Neutrophil (primary cell): ENCODE measurements at regions not wholly inside any gene's neighbourhood (a gene's known extent, or its start where the extent isn't known, plus 50 kb on each side); places are given as distances from the start of the nearest gene placed in this dataset.

Experiments used
- H3K27ac ChIP-seq: fragments of 200-600 bp; sonication (generic); 2 replicates; pipeline ENCODE4 v1.5.1; 2016; ENCODE audit warnings: mild to moderate bottlenecking, moderate library complexity
- H3K27me3 ChIP-seq: fragments of 200-600 bp; sonication (generic); 2 replicates; pipeline ENCODE4 v1.6.0; 2016; ENCODE audit warnings: mild to moderate bottlenecking
- H3K36me3 ChIP-seq: fragments of 200-600 bp; sonication (generic); 2 replicates; pipeline ENCODE4 v1.5.1; 2017
- H3K4me1 ChIP-seq, 2 experiments: fragments of 200-600 bp in 1 of 2; sonication (generic) in 1 of 2; 1 replicate in 1 of 2; 2 replicates in 1 of 2; pipeline versions ENCODE4 v1.5.1 to v1.6.1; 2013 to 2016; ENCODE audit warnings: low read depth in 1 of 2, low read length in 1 of 2, mild to moderate bottlenecking in 1 of 2, moderate library complexity in 1 of 2; ENCODE audit not compliant: control insufficient read depth in 1 of 2, insufficient read depth in 1 of 2
- H3K4me3 ChIP-seq, 2 experiments: fragments of 200-600 bp in 1 of 2; sonication (generic) in 1 of 2; 1 replicate in 1 of 2; 2 replicates in 1 of 2; pipeline ENCODE4 v1.5.1; 2013 to 2016; ENCODE audit warnings: low read depth in 1 of 2, low read length in 1 of 2, mild to moderate bottlenecking in 1 of 2, moderate library complexity in 1 of 2
- H3K9me3 ChIP-seq: fragments of 200-600 bp; sonication (generic); 2 replicates; pipeline ENCODE4 v1.5.1; 2016
- CTCF ChIP-seq: fragments of 200-600 bp; sonication (generic); IDR thresholded peaks from 2 replicates; pipeline ENCODE4 v1.5.1; 2016; ENCODE audit warnings: antibody characterized with exemption

GRCh38 chr3:22947851-22948250 lies 255.3 kb upstream of the UBE2E2 start:
- no peaks in the 10 kb centered on the region for H3K9me3 ChIP-seq
- H3K4me1 ChIP-seq = no peaks in the 10 kb centered on the region
- TF ChIP-seq CTCF = no peak
- H3K27me3 ChIP-seq = no peaks in the 10 kb centered on the region
- H3K27ac ChIP-seq = no peak overlapping the region
- H3K36me3 ChIP-seq = no peaks in the 10 kb centered on the region
- H3K4me3 ChIP-seq = no peak overlapping the region

GRCh38 chr3:22951910-22952309 lies 251.2 kb upstream of the UBE2E2 start:
- TF ChIP-seq CTCF = no peak
- Histone ChIP-seq H3K36me3 (no peaks in the 10 kb centered on the region), H3K4me3 (no peak overlapping the region), H3K27me3 (no peaks in the 10 kb centered on the region), H3K4me1 (no peaks in the 10 kb centered on the region), H3K27ac (no peak overlapping the region), H3K9me3 (no peaks in the 10 kb centered on the region)

- no peaks in the 10 kb centered on the region for H3K9me3 ChIP-seq
- no peak overlapping the region for H3K27ac ChIP-seq
- no peak for TF ChIP-seq CTCF
- no peak overlapping the region for H3K4me3 ChIP-seq
- no peaks in the 10 kb centered on the region for H3K4me1 ChIP-seq
- H3K27me3 ChIP-seq = no peaks in the 10 kb centered on the region
- H3K36me3 ChIP-seq = no peaks in the 10 kb centered on the region
Measured at GRCh38 chr3:22952860-22953259, 250.3 kb upstream of the UBE2E2 start.

DNA sequence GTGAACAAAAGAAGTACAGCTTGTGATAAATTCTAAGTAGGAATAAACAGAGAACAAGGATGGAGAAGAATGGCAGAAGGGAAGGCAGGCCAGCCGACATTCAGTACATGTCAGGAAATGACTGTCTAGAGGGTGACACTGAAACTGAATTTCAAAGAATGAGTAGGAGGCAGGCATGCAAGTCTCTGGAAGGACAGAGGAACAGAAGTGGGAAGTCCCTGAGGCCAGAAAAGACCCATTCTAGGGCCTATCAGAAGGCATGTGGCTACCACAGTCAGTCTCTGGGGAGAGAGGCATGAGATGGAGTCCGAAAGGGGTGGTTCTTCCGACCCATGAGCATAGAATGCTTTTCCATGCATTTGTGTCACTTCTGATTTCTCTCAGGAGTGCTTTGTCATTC lies 243.5 kb upstream of the UBE2E2 start:
- Histone ChIP-seq H3K27ac (no peak overlapping the region), H3K9me3 (no peaks in the 10 kb centered on the region), H3K4me3 (no peak overlapping the region), H3K36me3 (no peaks in the 10 kb centered on the region), H3K27me3 (no peaks in the 10 kb centered on the region), H3K4me1 (no peaks in the 10 kb centered on the region)
- no peak for TF ChIP-seq CTCF

DNA sequence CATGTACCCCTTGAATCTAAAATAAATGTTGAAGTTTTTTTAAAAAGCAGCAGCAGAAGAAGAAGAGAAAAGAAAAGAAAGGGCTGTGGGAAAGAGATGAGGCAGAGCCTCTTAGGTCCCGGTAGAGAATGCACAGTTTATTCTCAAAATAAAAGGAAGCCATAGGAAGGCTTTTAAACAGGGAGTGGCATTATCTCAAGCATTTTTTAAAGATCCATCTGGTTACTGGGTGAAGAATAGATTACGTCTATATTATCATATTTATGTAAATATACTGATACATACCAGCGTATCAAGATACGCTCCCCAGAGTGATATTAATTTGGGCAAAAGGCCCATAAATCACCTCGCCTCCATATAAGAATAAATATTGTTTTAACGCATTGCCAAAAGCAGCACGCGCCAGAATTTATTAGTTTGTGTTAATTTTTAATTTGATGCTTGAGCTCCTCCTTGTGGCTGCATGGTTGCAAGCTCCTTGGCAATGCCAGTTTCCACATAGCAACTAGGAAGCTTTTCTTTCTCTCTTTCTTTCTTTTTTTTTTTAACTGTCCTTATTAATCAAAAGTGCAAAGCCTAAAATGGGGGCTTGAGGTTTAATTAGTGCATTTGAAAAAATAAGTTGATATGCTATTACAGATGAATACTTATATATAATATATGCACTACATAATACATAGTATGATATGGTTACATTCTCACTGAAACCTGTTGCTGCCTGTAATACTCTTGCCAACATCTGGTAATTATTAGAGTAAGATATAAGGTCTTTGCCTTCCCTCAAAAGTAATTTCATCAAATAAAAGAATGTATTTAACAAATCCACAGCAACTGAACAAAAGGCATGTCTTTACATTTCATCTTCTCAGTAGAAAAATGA lies 242.8 kb upstream of the UBE2E2 start:
- no peaks in the 10 kb centered on the region for H3K27me3 ChIP-seq
- no peaks in the 10 kb centered on the region for H3K9me3 ChIP-seq
- no peaks in the 10 kb centered on the region for H3K36me3 ChIP-seq
- no peak overlapping the region for H3K27ac ChIP-seq
- H3K4me3 ChIP-seq = no peak overlapping the region
- no peaks in the 10 kb centered on the region for H3K4me1 ChIP-seq
- TF ChIP-seq CTCF = no peak
